ENCODE measurements at regions not wholly inside any gene's neighbourhood (a gene's known extent, or its start where the extent isn't known, plus 50 kb on each side); places are given as distances from the start of the nearest gene placed in this dataset.

DNA sequence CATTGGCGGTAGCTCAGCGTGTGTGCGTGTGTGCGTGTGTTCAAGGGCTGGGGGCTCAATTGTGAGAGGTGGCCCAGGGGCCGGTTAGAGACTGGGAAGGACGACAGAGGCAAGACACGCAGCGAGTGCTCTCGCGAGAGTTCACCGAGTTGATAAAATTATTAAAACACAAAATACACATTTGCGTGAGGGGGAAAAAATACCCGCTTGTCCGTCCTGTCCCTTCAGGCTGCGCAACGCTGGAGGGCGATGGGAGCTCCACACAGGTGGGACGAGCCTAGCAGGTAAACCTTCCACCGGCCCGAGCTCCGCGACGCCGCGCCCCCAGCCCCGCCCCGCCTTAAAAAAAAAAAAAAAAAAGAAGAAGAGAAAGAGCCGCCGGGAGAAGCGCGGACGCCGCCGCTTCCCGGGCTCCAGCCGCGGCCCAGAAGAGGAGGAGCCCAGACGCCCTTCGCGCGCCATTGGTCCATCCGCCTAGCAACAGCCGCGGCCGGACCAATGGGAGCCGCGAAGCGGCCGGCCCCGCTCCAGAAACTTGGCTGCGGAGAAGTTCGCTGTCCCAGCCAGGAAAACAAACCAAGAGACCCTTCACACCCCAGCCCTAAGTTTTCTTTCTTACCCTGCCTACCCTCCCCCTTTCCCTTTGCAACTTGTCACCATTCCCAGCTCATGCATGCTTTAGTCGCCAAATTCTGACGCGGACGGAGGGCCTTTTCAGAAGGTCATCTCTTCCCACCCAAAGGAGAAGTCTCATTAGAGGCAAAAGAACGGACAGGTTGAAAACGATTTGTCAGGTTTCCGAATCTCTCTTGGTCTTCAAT, 169.9 kb upstream of the MAF start:
- peak overlapping the region; percentile 72 for H3K4me2 ChIP-seq (ENCODE audit: insufficient read depth, low read length)
- FAIRE-seq, result no peak
- peak; percentile 29 for DNase-seq (ENCODE audit: low read depth, low spot score)
- H3K9ac ChIP-seq (replicated peaks; ENCODE audit: extremely low read depth, insufficient read depth, low read length), result no peak overlapping the region
- H3K9me1 ChIP-seq (replicated peaks; ENCODE audit: control insufficient read depth, extremely low read depth, insufficient read depth, low read length), result no peaks in the 10 kb centered on the region
- no peaks in the 10 kb centered on the region for H3K36me3 ChIP-seq (ENCODE audit: control insufficient read depth in 2 of 2, extremely low read depth in 1 of 2, insufficient read depth in 2 of 2, low read length in 2 of 2)
- POLR2A ChIA-PET, result no interaction called here
- peak overlapping the region in 2 of 3 experiments; percentile 27 to 47 for H3K4me3 ChIP-seq (replicated peaks in 1 of 3; ENCODE audit: insufficient read depth in 1 of 3, low read depth in 1 of 3, low read length in 3 of 3)
- no peaks in the 10 kb centered on the region for H3K9me3 ChIP-seq (replicated peaks; ENCODE audit: control insufficient read depth, insufficient read depth, low read length)
- CTCF ChIA-PET, result no interaction called here
- H3K4me1 ChIP-seq (ENCODE audit: control insufficient read depth, extremely low read depth, insufficient read depth, low read length), result no peaks in the 10 kb centered on the region
- no peaks in the 10 kb centered on the region for H3K79me2 ChIP-seq (ENCODE audit: control insufficient read depth, insufficient read depth, low read length)
- H3K27me3 ChIP-seq (ENCODE audit: control insufficient read depth in 2 of 2, insufficient read depth in 2 of 2, low read length in 2 of 2), result no peaks in the 10 kb centered on the region
- intact Hi-C loops (cut with micrococcal nuclease) (no loop called here), dilution Hi-C loops (cut with MboI; ENCODE audit: extremely low pct_ligation_motif_present, low sequenced_read_pairs) (no loop called here)
- no TSS peak for BruUV-seq (replicated peaks)
- TF ChIP-seq, protein P1, sequence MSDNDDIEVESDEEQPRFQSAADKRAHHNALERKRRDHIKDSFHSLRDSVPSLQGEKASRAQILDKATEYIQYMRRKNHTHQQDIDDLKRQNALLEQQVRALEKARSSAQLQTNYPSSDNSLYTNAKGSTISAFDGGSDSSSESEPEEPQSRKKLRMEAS (IDR thresholded peaks at IDR 0.05; ENCODE audit: insufficient read depth, insufficient read length), result no peak
- TF ChIP-seq, protein P2, sequence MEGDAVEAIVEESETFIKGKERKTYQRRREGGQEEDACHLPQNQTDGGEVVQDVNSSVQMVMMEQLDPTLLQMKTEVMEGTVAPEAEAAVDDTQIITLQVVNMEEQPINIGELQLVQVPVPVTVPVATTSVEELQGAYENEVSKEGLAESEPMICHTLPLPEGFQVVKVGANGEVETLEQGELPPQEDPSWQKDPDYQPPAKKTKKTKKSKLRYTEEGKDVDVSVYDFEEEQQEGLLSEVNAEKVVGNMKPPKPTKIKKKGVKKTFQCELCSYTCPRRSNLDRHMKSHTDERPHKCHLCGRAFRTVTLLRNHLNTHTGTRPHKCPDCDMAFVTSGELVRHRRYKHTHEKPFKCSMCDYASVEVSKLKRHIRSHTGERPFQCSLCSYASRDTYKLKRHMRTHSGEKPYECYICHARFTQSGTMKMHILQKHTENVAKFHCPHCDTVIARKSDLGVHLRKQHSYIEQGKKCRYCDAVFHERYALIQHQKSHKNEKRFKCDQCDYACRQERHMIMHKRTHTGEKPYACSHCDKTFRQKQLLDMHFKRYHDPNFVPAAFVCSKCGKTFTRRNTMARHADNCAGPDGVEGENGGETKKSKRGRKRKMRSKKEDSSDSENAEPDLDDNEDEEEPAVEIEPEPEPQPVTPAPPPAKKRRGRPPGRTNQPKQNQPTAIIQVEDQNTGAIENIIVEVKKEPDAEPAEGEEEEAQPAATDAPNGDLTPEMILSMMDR (IDR thresholded peaks at IDR 0.05; ENCODE audit: extremely low read depth in 1 of 2, insufficient read depth in 1 of 2, low read depth in 1 of 2, low read length in 2 of 2), result no peak
- TF ChIP-seq MYC (IDR thresholded peaks at IDR 0.05; ENCODE audit: low read depth, low read length), result no peak
- no peak for TF ChIP-seq JUN (IDR thresholded peaks at IDR 0.05; ENCODE audit: borderline replicate concordance, insufficient read depth, insufficient read length, low read depth)
- no peak for TF ChIP-seq GATA2 (IDR thresholded peaks at IDR 0.05; ENCODE audit: insufficient read depth, insufficient read length, low read depth, low read length)
- no peaks in the 10 kb centered on the region for H4K20me1 ChIP-seq (replicated peaks; ENCODE audit: control insufficient read depth, extremely low read depth, insufficient read depth, low read length)
- H2AFZ ChIP-seq (ENCODE audit: low read depth, low read length), result peak overlapping the region; percentile 84
- H3K27ac ChIP-seq (ENCODE audit: insufficient read depth, low read depth, low read length), result no peak overlapping the region

All from endothelial cell of umbilical vein (primary cell).